Astrocyte (in vitro differentiated cells and primary cell): ENCODE measurements at regions not wholly inside any gene's neighbourhood (a gene's known extent, or its start where the extent isn't known, plus 50 kb on each side); places are given as distances from the start of the nearest gene placed in this dataset.

Experiments
- EZH2 ChIP-seq: IDR thresholded peaks from 2 replicates; pipeline ENCODE4 v1.6.1; 2012; ENCODE audit warnings: mild to moderate bottlenecking, low read length, inconsistent platforms; ENCODE audit not compliant: insufficient read depth
- TF ChIP-seq, protein P1 (sequence below): IDR thresholded peaks from 2 replicates; pipeline ENCODE4 v1.5.1; 2011; ENCODE audit warnings: low read depth, mild to moderate bottlenecking, inconsistent platforms, low read length, moderate library complexity; ENCODE audit not compliant: insufficient read depth

DNA sequence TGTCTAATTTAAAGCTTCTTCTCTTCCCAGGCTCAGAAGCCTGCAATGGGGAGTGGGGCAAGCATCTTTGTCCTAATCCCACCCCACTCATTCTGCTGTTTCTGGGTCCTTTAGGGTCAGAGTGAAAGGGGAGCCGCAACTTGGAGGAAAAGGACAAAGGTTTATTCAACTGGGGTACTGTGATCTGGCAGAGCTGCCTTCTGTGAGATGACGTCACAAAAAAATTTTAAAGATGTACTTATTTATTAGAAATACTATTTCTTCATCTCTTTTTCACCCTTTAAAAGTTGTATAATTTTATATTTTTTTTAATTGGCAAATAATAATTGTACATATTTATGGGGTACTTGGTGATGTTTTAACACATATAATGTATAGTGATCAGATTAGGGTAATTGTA is 302.6 kb downstream of the TDRD3 start:
- TF ChIP-seq, protein P1, sequence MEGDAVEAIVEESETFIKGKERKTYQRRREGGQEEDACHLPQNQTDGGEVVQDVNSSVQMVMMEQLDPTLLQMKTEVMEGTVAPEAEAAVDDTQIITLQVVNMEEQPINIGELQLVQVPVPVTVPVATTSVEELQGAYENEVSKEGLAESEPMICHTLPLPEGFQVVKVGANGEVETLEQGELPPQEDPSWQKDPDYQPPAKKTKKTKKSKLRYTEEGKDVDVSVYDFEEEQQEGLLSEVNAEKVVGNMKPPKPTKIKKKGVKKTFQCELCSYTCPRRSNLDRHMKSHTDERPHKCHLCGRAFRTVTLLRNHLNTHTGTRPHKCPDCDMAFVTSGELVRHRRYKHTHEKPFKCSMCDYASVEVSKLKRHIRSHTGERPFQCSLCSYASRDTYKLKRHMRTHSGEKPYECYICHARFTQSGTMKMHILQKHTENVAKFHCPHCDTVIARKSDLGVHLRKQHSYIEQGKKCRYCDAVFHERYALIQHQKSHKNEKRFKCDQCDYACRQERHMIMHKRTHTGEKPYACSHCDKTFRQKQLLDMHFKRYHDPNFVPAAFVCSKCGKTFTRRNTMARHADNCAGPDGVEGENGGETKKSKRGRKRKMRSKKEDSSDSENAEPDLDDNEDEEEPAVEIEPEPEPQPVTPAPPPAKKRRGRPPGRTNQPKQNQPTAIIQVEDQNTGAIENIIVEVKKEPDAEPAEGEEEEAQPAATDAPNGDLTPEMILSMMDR: no peak
- no peak for TF ChIP-seq EZH2
